Stimulated activated CD4-positive, alpha-beta T cell treated with anti-CD3 and anti-CD28 coated beads, TNF-alpha, amount 100 ng/mL, for 1 hour (primary cell): ENCODE measurements at regions not wholly inside any gene's neighbourhood (a gene's known extent, or its start where the extent isn't known, plus 50 kb on each side); places are given as distances from the start of the nearest gene placed in this dataset.
"Not testable (repeated sequence)": the region's sequence is repeated elsewhere in the genome, so short reads cannot be mapped to it uniquely, and the experiment has no call there.

Experiments used
- DNase-seq, 3 donors: peaks; one replicate each; pipeline ENCODE4 v3.0.0-alpha.2; 2020; ENCODE audit warnings: low read depth in 3 of 3, low spot score in 1 of 3

GRCh38 chr2:16102358-16102975 lies 162.1 kb downstream of the MYCN start:
- no peak for DNase-seq

GRCh38 chr2:16101196-16101595 lies 160.8 kb downstream of the MYCN start:
- no peak for DNase-seq

- no peak for DNase-seq
Observed at GRCh38 chr2:16100006-16100405, 159.7 kb downstream of the MYCN start.

- no peak for DNase-seq
Observed at GRCh38 chr2:16099326-16099725, 159.0 kb downstream of the MYCN start.

- DNase-seq = no peak
Observed at GRCh38 chr2:16096962-16097361, 156.6 kb downstream of the MYCN start.

GRCh38 chr2:16095483-16095882 lies 155.1 kb downstream of the MYCN start:
- DNase-seq = not testable (repeated sequence)

- DNase-seq = no peak
Observed at GRCh38 chr2:16094811-16095210, 154.5 kb downstream of the MYCN start.

GRCh38 chr2:16093639-16094529 lies 153.5 kb downstream of the MYCN start:
- no peak for DNase-seq

- no peak for DNase-seq
Observed at GRCh38 chr2:16092861-16093638, 152.7 kb downstream of the MYCN start.

- no peak for DNase-seq
Observed at GRCh38 chr2:16091576-16092282, 151.4 kb downstream of the MYCN start.

- DNase-seq = no peak
Observed at GRCh38 chr2:16090650-16091575, 150.6 kb downstream of the MYCN start.

GRCh38 chr2:16089491-16089890 lies 149.1 kb downstream of the MYCN start:
- not testable (repeated sequence) for DNase-seq

GRCh38 chr2:16088802-16089112 lies 148.4 kb downstream of the MYCN start:
- no peak for DNase-seq

GRCh38 chr2:16088035-16088801 lies 147.9 kb downstream of the MYCN start:
- no peak for DNase-seq

GRCh38 chr2:16086136-16086535 lies 145.8 kb downstream of the MYCN start:
- not testable (repeated sequence) for DNase-seq

- DNase-seq = no peak
Observed at GRCh38 chr2:16085073-16085472, 144.7 kb downstream of the MYCN start.

- no peak for DNase-seq
Observed at GRCh38 chr2:16084274-16084673, 143.9 kb downstream of the MYCN start.

- no peak for DNase-seq
Observed at GRCh38 chr2:16082276-16082675, 141.9 kb downstream of the MYCN start.
